CD4-positive, alpha-beta T cell treated with Interleukin-15 for 1 hour (primary cell): ENCODE measurements at regions not wholly inside any gene's neighbourhood (a gene's known extent, or its start where the extent isn't known, plus 50 kb on each side); places are given as distances from the start of the nearest gene placed in this dataset.

Experiments
- DNase-seq: peaks from one replicate; pipeline ENCODE4 v3.0.0-alpha.2; 2020

DNA sequence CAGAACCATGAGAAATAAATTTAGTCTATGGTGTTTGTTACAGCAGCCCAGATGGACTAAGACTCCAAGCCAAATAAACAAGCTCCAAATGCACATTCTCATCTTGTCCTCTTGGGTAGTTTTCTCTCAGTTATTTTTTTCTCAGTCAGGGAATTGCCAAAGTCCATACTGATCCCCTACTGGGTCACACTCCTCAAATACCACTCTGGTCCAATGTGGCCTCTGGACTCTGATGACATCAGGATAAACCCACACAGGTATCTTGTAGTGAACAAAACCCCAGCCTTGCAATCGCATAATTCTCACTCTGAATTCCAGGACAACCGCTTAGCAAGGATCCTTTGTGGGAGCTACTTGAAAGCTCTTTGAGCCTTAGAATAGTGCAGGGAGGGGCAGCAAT is 248.4 kb upstream of the JUN start:
- DNase-seq, result no peak

DNA sequence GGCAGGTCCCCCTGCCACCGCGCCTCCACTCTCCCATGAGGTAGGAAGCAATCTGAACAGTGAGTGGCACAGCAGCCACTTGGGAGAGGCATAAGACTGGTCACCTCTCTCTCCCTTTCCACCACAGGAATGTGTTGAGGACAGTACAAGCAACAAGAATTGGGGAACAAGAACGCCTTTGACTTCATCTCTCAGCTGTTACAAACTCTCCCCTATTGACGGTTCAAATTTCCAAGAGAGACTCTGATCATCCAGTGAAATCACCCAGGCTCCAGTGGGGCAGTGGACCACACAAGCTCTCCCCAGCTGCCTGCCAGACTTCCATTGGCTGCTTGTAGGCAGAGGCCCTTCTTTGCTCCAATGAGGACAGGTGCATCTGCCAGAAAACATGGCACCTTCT is 249.9 kb upstream of the JUN start:
- DNase-seq, result no peak

DNA sequence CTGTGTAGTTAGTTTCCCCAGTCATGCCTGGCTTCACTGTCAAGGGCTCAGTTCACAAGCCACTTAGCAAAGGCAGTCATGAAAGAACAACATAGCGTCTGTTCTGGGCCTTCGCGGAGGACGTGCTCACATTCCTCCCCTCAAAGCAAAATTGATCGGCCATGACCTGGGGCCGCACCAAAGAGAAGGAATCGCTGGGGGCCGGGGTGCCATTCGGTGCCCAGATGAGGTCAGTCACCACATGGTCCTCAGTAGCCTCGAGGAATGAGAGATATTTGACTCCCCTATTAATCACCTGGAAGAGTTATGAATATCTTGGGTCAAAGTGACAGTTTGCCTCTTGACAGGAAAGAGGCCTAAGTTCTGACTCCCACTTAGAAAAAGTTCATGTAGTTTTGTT is 251.1 kb upstream of the JUN start:
- no peak for DNase-seq

DNA sequence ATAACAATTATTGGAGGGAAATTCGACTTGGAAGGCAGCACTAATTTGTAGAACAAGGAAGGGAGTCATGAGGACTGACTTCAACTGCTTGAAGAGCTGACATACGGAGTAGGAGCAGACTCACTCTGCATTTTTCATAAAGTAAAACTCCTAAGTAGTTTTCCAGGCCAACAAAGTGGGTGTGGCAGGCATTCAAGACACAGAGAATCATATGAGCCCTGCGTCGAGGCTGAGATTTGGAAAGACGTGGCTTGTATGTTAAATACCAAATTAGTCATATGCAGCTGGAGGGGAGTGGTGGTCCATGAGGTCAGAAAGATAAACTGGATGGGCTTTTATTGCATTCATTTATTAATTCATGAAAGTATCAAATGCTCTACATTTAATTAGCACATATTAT is 255.7 kb upstream of the JUN start:
- no peak for DNase-seq

DNA sequence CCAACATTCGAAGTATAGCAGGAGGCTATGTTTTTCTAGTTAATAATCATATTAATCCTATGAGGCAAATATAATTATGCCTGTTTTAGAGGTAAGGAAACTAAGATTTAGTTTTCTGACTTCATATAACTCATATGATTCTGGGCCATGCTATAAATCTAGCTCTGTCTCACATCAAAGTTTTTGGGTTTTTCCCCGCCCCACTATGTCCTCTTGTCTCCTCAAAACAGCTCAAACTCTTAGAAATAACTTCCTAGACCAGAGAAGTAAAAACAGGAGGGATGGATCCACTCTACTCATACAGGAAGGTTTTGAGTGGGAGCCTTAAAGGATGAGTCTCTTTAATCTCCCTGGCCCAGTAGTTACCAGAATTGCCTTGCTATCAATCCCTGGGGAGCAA is 256.4 kb upstream of the FGGY start:
- no peak for DNase-seq

DNA sequence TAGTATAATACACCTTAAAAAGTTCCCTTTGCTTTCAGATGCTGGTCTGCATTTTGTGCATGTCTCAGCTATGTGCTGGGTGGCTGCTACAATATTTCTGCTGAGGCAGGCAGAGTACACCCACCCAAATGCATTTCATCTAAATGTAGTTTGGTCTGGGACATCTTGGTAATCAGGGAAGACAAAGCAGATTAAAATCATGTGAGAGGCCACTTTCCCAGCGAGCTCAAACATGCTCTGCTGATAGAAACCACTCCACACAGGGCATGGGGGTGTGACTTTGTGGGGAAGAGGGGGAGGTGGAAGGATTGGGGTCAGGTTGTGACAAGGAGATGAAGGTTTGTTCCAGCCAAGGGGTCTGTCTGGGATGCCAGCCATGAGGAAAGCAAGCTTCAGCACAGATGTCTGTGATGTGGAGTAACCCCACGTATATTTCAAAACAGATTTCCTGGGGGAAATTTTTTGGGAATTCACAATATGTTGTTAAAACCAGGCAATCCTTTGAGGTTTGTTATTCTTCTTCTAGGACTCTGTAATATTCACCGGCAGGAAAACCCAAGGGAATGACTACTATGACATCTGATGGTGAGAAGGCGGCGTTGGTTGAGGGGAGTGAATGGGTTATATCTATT is 255.1 kb upstream of the FGGY start:
- DNase-seq, result no peak

DNA sequence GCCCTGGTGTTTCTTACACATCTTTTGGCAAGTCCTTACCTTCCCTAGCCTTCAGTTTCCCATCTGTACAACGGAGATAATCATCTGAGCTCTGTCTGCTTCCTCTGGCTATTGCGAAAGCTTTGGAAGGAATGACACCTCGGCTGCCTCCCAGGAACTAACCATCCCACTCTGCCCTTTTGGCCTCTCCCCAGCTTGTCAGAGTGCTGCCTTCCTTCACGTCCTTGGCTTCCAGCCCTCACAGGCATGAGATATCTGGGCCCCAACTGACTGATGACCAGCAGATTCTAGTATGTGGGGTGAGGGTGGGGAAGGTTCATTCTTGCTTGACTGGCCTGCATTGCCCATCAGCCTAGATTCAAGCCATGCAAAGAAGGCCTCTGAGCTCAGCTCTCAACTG is 253.1 kb upstream of the FGGY start:
- DNase-seq, result no peak

DNA sequence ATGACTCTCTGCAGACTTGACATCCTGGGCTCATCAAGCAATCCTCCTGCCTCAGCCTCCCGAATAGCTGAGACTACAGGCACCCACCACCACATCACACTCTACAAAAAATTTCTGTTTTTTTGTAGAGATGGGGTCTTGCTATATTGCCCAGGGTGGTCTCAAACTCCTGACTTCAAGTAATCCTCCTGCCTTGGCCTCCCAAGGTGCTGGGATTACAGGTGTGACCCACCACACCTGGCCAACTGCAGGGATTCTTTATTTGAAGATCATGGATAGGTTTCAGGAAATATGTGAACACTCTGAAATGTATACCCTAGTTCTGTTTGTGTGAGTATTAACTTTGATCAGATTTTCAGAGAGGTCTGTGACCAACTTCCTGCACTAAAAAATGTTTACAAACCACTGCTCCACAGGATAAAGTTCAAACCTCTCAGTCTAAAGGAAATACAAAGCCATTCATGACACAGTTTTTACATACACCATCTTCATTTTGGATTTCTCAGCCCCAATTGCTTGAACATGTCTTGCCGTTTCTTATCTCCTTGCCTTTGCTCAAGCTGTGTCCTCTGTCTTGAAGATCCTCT is 252.3 kb upstream of the FGGY start:
- no peak for DNase-seq

DNA sequence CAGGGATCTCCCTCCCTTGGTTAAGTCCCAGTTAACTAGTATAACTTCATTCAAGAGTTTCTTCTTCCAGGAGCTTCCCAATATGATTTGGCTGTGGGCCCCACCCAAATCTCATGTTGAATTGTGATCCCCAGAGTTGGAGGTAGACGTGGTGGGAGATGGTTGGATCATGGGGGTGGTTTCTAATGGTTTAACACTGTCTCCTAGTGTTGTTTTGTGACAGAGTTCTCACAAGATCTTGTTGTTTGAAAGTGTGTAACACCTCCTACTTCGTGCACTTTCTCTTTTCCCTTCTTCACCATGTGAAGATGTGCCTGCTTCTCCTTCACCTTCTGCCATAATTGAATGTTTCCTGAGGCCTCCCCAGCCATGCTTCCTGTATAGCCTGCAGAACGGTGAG is 251.8 kb upstream of the FGGY start:
- DNase-seq, result no peak

DNA sequence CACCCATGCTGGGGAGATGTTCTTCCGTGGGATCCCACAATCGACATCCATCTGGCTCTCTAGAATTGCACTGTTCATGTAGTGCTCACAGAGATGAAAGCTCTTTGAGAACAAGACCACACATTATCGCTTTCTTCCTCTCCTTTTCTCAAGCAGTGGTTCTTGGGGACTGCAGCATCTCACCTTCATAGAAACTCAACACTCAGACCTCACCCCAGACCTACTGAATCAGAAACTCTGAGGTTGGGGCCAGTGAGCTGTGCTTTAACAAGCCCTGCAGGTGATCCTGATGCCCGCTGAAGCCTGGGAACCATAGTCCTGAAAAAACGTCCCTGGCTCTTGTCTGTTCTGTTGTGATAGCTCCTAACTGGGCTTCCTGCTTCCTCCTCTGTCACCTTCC is 251.3 kb upstream of the FGGY start:
- DNase-seq, result no peak

DNA sequence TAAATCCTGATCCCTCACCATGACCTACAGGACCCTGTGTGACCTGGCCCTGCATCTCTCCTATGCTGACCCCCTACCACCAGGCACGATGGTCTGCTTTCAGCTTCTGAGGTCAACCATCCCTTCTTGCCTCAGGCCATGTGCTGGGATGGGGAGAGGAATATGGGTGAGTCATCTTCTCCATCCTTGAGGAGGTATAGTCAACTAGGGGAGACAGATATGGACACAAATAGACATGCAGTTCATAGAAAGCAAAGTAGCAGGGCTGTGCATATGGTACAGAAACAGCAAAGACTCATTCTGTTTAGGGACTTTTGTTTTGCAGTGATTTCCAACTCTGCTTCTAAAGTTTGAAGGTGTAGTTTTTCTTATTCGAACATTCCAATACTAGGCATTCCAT is 250.8 kb upstream of the FGGY start:
- DNase-seq, result no peak

DNA sequence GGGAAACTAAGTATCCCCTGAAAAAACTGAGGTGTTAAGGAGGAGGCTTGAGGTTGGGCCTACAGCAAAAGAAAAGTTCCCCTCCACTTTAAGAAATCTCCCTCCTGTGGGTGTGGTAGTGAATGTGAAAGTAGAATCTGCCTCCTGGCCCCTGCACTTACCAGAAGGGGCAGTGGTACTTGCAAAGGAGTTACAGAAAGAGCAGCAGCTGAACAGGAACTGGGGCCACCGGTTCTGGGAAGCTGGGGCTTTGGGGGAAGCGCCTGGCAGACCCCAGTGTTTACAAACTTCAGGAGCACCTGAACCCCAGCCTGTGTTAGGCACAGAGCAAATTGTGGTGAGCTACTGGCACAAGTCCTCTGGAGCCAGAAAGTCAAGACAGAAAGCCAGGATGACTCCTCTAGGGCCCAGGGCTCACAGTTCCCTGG is 250.2 kb upstream of the FGGY start:
- peak; percentile 51 for DNase-seq

DNA sequence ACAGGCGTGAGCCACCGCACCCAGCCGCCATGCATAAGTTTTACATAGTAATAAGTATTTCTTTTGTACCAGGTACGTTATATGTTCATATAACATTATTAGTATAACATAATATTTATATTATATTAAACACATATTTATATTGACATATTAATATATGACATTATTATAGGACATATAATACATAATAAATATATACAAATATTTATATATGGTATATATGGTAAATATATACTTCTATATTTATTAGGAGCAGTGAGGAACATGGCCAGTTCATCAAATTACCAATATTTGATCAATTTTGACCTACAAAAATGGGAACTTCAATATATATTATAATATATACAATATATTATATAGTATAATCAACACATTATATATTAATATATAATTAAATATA is 245.9 kb upstream of the FGGY start:
- DNase-seq, result no peak

DNA sequence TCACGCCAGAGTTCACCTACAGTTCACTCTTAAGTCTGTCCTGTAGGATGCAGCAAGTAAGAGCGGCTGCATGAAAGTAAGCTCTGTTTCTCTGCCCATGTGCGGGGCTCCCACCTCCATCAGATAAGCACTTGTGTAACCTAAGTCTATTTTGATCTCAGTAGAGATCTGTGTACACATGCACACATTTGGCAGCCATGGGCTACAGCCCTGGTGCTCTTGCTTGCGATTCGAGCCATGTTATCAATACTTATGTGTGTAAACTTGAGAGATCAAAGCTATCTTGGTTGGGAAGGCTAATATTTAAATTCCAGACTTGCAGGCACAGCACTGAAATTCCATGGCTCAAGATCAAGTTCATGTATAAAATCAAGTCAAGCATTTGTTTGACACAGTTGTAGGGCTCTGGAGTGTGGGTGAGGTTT is 244.7 kb upstream of the FGGY start:
- no peak for DNase-seq

DNA sequence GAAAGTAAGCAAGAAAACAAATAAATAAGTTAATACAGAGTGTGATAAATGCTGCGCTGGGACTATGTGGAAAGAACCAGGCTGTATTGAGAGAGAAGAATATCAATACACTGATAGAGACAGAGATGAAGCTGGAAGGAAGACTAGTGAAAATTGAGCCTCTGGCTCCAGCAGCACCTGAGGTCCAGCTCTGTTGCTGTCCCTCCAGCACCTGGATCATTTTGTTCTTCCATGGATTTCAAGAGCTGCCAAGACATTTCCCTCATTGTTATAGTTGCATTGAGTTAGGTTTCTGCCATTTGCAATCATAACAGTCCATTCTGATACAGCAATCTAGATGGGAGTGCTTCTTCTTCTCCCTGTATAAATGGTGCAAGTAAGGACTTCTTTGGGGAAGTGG is 242.7 kb upstream of the FGGY start:
- DNase-seq, result no peak

DNA sequence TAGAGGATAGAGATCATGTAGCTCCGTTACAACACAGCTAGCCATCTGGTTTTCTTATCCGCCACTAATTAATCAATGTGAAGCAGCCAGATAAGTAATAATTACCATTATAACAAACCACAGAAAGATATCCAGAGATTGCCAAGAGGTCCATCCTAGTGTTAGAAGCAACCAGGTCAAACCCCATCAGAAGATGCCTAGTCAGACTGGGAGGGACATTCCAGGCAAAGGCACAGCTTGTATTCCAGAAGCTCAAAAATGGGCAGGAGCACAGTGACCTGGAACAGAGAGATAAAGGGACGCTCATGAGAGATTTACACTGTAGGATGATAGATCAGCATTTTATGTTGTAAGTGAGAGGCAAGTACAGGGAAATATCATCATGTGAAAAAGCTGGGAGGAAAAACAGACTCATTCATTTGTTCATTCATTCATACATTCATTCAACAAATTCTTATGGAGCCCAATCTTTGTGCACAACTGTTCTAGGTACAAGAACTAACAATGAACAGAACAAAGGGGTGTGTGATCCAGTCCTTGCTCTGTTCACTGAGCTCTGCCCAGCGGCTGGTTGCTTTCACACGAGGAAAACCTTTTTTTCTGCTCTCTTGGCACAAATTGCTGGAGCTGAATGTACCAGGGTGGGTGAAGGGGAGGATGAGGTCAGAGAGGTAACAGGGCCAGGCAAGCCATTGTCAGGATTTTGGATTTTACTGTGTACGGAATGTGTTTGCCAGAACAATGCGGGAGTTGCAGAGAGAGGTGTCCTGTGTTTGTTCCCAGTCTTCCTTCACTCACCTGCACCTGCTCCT is 240.8 kb upstream of the FGGY start:
- DNase-seq, result no peak

DNA sequence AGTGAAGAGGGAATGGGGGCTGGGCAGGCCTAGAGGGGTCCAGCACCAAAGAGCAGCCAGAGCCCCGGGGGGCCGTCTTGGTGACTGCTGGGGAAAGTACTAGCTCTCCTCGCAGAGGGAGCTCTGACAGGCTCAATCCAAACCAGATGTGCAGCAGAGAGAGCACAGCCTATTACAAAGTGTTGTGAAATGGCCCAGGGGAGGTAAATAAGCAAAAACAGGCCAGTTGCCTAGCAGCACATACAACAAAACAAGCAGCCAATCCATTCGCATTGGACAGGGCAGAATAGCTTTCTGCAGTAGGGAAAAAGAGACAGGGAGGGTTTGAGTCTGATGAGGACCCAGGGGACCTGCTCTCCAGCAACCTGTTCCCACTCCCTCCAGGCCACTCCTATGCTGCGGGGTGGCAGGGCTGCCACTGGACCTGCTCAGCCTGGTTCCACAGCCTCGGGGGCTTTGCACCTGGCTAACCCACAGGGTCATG is 239.6 kb upstream of the FGGY start:
- peak; percentile 31 for DNase-seq

DNA sequence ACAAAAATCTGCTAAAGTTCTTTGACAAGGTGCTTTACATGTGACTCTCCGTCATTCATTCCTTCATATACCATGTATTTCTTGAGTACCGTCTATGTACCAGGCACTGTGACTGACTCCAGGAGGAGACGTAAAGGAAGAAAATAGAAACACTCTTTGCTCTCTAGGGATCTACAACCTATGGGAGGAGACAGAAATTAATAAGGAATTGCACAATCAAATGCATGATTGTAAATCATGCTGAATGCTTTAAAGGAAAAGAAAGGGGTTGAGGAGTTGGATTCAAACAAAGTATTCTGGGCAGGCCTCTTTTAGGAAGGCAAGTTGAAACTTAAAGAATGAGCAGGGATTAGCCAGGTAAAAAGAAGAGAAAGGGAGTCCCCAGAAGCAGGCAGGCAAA is 239.1 kb upstream of the FGGY start:
- DNase-seq, result no peak

DNA sequence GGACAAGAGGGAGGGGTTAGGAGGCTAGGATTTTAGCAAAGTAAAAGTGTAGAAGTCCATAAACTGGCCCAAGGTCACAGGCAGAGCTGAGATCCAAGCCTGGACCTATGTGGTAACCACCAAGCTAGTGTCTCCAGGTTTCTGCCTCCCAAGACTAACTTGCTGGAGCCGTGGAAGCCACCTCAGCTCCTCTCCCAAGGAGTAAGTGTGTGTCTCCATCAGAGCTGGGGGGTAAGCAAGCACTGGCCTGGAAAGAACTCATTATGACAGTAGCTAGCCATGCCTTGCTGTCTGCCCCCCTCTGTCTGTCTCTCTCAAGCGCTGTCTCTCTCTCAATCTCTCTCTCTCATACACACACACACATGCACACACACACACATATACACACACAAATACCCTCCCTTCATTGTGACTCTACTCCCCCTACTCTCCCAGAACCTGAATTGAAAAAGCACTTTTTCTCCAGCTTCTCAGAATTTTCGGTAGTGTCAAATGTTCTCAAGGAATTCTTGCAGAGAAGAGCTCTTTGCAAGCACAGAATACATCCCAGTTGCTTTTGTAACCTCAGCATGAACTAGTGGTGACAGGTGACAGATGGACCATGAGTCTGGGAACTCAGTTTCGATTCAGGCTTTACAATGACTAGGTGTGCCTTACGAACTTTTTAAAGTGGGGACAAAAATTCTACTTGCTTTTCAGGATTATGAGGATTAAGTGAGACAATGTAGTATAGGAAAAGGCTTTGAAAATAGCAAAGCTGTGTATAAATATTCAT is 238.0 kb upstream of the FGGY start:
- no peak for DNase-seq

DNA sequence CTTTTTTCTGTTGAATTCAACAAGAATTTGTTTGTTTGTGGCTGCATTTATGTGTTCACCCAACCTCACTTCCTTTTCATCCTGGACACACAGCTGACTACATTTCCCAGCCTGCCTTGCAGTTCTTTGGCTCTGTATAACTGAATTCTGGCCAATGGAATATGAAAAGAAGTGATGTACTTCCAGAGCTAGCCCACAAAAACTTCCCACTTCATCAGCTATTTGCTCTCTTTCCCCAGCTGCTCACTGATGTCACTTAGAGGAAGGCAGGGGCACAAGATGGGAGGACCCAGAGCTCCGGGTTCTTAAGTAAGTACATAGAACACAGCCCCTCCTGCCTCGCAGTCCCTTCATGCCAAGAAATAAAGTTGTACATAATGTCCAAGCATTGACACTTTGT is 235.0 kb upstream of the FGGY start:
- DNase-seq, result no peak

DNA sequence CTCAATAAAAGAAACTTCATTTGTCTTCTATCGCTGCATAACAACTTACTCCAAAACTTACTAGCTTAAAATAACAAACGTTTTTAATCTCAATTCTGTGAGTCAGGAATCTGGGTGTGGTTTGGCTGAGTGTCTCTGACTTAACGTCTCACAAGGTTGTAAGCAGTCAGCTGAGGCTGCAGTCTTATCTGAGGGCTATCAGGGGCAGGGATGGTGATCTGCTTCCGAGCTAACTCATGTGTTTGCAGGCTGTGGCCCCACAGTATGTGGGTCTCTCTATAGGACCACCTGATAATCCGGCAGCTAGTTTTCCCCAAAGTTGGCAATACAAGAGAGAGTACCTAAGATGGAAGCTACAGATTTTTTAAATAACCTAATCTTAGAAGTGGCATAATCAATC is 234.2 kb upstream of the FGGY start:
- DNase-seq, result no peak

DNA sequence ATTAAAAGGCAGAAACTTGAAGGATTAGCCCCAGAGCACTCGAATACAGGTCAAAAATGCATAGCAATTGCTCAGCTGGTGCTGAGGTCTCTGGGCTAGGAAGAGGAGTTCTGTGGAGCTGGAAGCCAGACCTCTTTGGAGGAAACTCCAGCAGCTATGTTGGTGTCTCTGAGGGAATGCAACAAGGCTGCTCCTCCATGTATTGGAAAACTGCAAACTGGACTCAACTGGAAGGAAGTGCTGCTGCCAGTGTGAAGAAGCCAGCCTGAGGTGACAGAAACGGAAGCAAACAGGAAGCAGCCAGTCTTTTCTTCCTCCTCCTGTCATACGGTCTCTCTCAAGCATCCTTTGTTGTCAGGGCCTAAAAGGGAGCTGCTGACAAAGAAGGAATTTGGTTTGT is 233.4 kb upstream of the FGGY start:
- DNase-seq, result no peak

DNA sequence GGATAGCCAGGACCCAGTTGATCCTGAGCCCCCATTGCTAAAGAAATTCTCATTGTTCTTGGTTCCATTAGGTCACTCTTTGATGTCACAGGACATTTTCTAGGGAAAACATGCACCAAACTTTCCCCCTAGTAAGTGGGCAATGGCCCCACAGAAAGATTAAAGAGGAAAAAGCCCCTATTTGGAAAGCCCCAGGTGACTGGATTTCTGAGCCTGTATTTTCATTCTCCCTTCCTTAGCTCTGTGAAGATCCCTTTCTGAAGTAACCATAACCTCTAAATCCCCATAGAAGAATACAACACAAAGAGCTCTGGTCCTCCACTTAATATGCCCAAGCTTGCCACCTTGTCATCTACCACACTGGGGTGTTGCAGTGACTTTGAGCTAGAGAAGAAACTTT is 232.3 kb upstream of the FGGY start:
- no peak for DNase-seq

DNA sequence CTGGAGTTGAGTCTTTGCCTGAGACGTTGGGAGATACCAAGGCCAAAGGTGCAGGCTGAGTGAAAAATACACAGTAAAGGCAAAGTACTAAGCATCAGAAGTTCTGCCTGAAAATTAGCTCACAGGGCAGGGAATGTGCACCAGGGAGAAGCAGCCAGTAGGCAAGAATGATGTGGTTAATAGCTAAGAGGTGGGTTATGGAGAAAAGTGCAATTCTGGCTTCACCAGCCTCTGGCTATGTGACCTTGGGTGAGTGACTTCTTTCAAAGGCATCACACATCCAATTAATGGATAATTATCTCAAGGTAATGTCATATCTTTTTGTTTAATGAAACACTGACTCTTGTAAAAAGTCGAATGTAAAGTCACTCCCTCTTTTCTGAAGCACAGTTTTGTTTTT is 230.7 kb upstream of the FGGY start:
- DNase-seq, result no peak
